SK-N-SH (cell line): ENCODE measurements at regions not wholly inside any gene's neighbourhood (a gene's known extent, or its start where the extent isn't known, plus 50 kb on each side); places are given as distances from the start of the nearest gene placed in this dataset.

Experiments used
- CTCF ChIA-PET: fragments of 300-600, 350-600 bp; formaldehyde crosslinking; extraction: SDS; loops from one replicate; lab custom pipeline; 2021; lab: Yijun Ruan, JAX
- POLR2A ChIA-PET: fragments of 350-600 bp; sonication (Branson Sonifier 250); formaldehyde crosslinking; extraction: SDS; loops from one replicate; lab custom pipeline; 2020; ENCODE audit warnings: antibody characterized with exemption, inconsistent platforms; lab: Yijun Ruan, JAX
- DNase-seq: peaks from one replicate; pipeline ENCODE4 v3.0.0; 2012
- H2AFZ ChIP-seq: fragments of 200-600 bp; sonication (generic); 2 replicates; pipeline ENCODE4 v1.8.1; 2016; ENCODE audit warnings: antibody characterized with exemption, mild to moderate bottlenecking, low read depth
- H3F3A ChIP-seq: fragments of 200-600 bp; sonication (generic); replicated peaks from 2 replicates; pipeline ENCODE3; 2016; ENCODE audit warnings: antibody characterized with exemption, mild to moderate bottlenecking; ENCODE audit not compliant: insufficient read depth
- H3K27ac ChIP-seq, 2 experiments: fragments of 200-500 bp in 1 of 2; fragments of 200-600 bp in 1 of 2; sonication (Bioruptor generic) in 1 of 2; sonication (generic), shearing (Covaris generic) in 1 of 2; 2 replicates each; pipeline versions ENCODE4 v1.5.1 to v1.6.1; 2014 to 2016; ENCODE audit warnings: low read depth in 2 of 2, inconsistent platforms in 1 of 2, low read length in 1 of 2, mild to moderate bottlenecking in 1 of 2, mixed read lengths in 1 of 2
- H3K27me3 ChIP-seq: fragments of 200-600 bp; sonication (generic), shearing (Covaris generic); 2 replicates; pipeline ENCODE4 v1.6.1; 2016; ENCODE audit warnings: mixed run types; ENCODE audit not compliant: insufficient read depth
- H3K36me3 ChIP-seq, 2 experiments: fragments of 200-500 bp in 1 of 2; fragments of 200-600 bp in 1 of 2; sonication (Bioruptor generic) in 1 of 2; sonication (generic) in 1 of 2; replicated peaks in 1 of 2; 2 replicates each; pipeline versions ENCODE3 to v1.5.1; 2014 to 2016; ENCODE audit warnings: low read length in 1 of 2, mild to moderate bottlenecking in 1 of 2; ENCODE audit not compliant: insufficient read depth in 2 of 2, control insufficient read depth in 1 of 2
- H3K4me1 ChIP-seq, 2 experiments: fragments of 200-500 bp in 1 of 2; fragments of 200-600 bp in 1 of 2; sonication (Bioruptor generic) in 1 of 2; sonication (generic), shearing (Covaris generic) in 1 of 2; 2 replicates each; pipeline versions ENCODE4 v1.5.1 to v1.6.1; 2014 to 2016; ENCODE audit warnings: low read depth in 1 of 2, low read length in 1 of 2, mixed run types in 1 of 2; ENCODE audit not compliant: insufficient read depth in 2 of 2, control insufficient read depth in 1 of 2
- H3K4me2 ChIP-seq: fragments of 200-600 bp; sonication (generic), shearing (Covaris generic); 2 replicates; pipeline ENCODE4 v1.6.1; 2017; ENCODE audit warnings: mixed run types
- H3K4me3 ChIP-seq, 2 experiments: fragments of 200-500 bp in 1 of 2; fragments of 200-600 bp in 1 of 2; sonication (Bioruptor generic) in 1 of 2; sonication (generic), shearing (Covaris generic) in 1 of 2; 2 replicates each; pipeline versions ENCODE4 v1.5.1 to v1.8.1; 2014 to 2016; ENCODE audit warnings: low read depth in 2 of 2, inconsistent platforms in 1 of 2, low read length in 1 of 2, mild to moderate bottlenecking in 1 of 2, mixed read lengths in 1 of 2, moderate library complexity in 1 of 2
- H3K79me2 ChIP-seq: fragments of 200-600 bp; sonication (generic); 2 replicates; pipeline ENCODE4 v1.8.1; 2017; ENCODE audit warnings: mild to moderate bottlenecking; ENCODE audit not compliant: insufficient read depth
- H3K9ac ChIP-seq: fragments of 200-600 bp; sonication (generic); 2 replicates; pipeline ENCODE4 v1.6.1; 2017; ENCODE audit warnings: mixed run types
- H3K9me2 ChIP-seq: fragments of 200-600 bp; sonication (generic); 2 replicates; pipeline ENCODE4 v1.6.1; 2017; ENCODE audit warnings: mixed run types
- H3K9me3 ChIP-seq: fragments of 200-600 bp; sonication (generic); 2 replicates; pipeline ENCODE4 v1.6.1; 2017; ENCODE audit warnings: mixed run types, mild to moderate bottlenecking, moderate library complexity
- H4K20me1 ChIP-seq: fragments of 200-600 bp; sonication (generic); 2 replicates; pipeline ENCODE4 v1.6.1; 2017; ENCODE audit warnings: mild to moderate bottlenecking, mixed run types; ENCODE audit not compliant: insufficient read depth
- FOXM1 ChIP-seq: IDR thresholded peaks from 2 replicates; pipeline ENCODE4 v1.4.0; 2012; ENCODE audit warnings: low read depth, mild to moderate bottlenecking
- GABPA ChIP-seq: IDR thresholded peaks from 2 replicates; pipeline ENCODE4 v1.4.0; 2012; ENCODE audit warnings: low read depth, mild to moderate bottlenecking
- GATA2 ChIP-seq: sonication (generic); formaldehyde crosslinking; IDR thresholded peaks from 2 replicates; pipeline ENCODE4 v1.5.0; 2020; ENCODE audit warnings: mild to moderate bottlenecking, missing genetic modification reagents
- MEF2A ChIP-seq: IDR thresholded peaks from 2 replicates; pipeline ENCODE4 v1.4.0; 2012; ENCODE audit warnings: low read depth, borderline replicate concordance
- NFIC ChIP-seq: IDR thresholded peaks from 2 replicates; pipeline ENCODE4 v1.4.0; 2012; ENCODE audit warnings: borderline replicate concordance
- PBX3 ChIP-seq: IDR thresholded peaks from 2 replicates; pipeline ENCODE4; 2012
- RFX5 ChIP-seq: IDR thresholded peaks from 2 replicates; pipeline ENCODE4 v1.6.1; 2012; ENCODE audit warnings: mild to moderate bottlenecking, improper control_type of control experiment, low read length
- RXRA ChIP-seq: IDR thresholded peaks from 2 replicates; pipeline ENCODE4 v1.4.0; 2012; ENCODE audit warnings: low read depth, mild to moderate bottlenecking, borderline replicate concordance
- SMC3 ChIP-seq: IDR thresholded peaks from 2 replicates; pipeline ENCODE4 v1.6.1; 2012; ENCODE audit warnings: low read depth, low read length, improper control_type of control experiment
- TAF1 ChIP-seq: IDR thresholded peaks from 2 replicates; pipeline ENCODE4 v1.6.1; 2012; ENCODE audit warnings: low read depth, mild to moderate bottlenecking, low read length, moderate library complexity, borderline replicate concordance
- TCF12 ChIP-seq: IDR thresholded peaks from 2 replicates; pipeline ENCODE4 v1.4.0; 2012
- USF2 ChIP-seq: fragments of 150-350 bp; IDR thresholded peaks from 2 replicates; pipeline ENCODE4 v1.6.1; 2017; ENCODE audit warnings: antibody characterized with exemption, low read length, low read depth, borderline replicate concordance
- YY1 ChIP-seq: IDR thresholded peaks from 2 replicates; pipeline ENCODE4 v1.4.0; 2012; ENCODE audit warnings: low read depth, mild to moderate bottlenecking
- WGBS: methylation state at CpG from one replicate; pipeline ENCODE4 v1.1.6; 2017; ENCODE audit warnings: low lambda C conversion rate; 5-methylcytosine and 5-hydroxymethylcytosine counted together
- TF ChIP-seq, protein P1 (sequence below): fragments of 200-600 bp; sonication (generic); IDR thresholded peaks from 2 replicates; pipeline ENCODE4 v1.6.1; 2017; ENCODE audit warnings: antibody characterized with exemption, mild to moderate bottlenecking, moderate library complexity
- TF ChIP-seq, protein P2 (sequence below): IDR thresholded peaks from 2 replicates; pipeline ENCODE4 v1.6.1; 2012; ENCODE audit warnings: mild to moderate bottlenecking, low read depth, low read length, moderate library complexity
- TF ChIP-seq, protein P3 (sequence below): IDR thresholded peaks from 2 replicates; pipeline ENCODE4 v1.4.0; 2012; ENCODE audit warnings: low read depth, borderline replicate concordance
- TF ChIP-seq, protein P4 (sequence below): IDR thresholded peaks from 2 replicates; pipeline ENCODE4 v1.4.0; 2012; ENCODE audit warnings: low read depth, borderline replicate concordance

DNA sequence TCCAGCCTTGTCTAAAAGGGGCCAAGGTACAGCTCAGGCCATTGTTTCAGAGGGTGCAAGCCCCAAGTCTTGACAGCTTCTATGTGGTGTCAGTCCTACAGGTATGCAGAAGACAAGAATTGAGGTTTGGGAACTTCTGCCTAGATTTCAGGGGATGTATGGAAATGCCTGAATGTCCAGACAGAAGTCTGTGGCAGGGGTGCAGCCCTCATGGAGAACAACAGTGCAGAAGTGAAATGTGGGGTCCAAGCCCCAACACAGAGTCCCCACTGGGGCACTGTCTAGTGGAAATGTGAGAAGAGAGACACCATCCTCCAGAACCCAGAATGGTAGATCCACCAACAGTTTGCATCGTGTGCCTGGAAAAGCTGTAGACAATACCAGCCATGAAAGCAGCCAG is 400.3 kb upstream of the CAMK1G start (continued):
- no peak for TF ChIP-seq USF2
- no peak for TF ChIP-seq SMC3
- no peak for TF ChIP-seq GATA2 (CRISPR knock-in tag)
- TF ChIP-seq, protein P1, sequence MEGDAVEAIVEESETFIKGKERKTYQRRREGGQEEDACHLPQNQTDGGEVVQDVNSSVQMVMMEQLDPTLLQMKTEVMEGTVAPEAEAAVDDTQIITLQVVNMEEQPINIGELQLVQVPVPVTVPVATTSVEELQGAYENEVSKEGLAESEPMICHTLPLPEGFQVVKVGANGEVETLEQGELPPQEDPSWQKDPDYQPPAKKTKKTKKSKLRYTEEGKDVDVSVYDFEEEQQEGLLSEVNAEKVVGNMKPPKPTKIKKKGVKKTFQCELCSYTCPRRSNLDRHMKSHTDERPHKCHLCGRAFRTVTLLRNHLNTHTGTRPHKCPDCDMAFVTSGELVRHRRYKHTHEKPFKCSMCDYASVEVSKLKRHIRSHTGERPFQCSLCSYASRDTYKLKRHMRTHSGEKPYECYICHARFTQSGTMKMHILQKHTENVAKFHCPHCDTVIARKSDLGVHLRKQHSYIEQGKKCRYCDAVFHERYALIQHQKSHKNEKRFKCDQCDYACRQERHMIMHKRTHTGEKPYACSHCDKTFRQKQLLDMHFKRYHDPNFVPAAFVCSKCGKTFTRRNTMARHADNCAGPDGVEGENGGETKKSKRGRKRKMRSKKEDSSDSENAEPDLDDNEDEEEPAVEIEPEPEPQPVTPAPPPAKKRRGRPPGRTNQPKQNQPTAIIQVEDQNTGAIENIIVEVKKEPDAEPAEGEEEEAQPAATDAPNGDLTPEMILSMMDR: no peak

- Histone ChIP-seq H3K36me3 (no peaks in the 10 kb centered on the region), H3K4me3 (no peak overlapping the region), H3K9me3 (no peaks in the 10 kb centered on the region; the same call in 1 of the 2 replicates), H3K4me2 (no peak overlapping the region), H2AFZ (no peak overlapping the region), H3K4me1 (peaks cover 0 to 5% of the 10 kb centered on the region in 2 experiments; a peak in 2 of 4 replicates), H4K20me1 (no peaks in the 10 kb centered on the region), H3K9ac (no peak overlapping the region), H3K27me3 (no peaks in the 10 kb centered on the region), H3K9me2 (no peaks in the 10 kb centered on the region), H3K27ac (no peak overlapping the region), H3F3A (no peaks in the 10 kb centered on the region), H3K79me2 (no peaks in the 10 kb centered on the region)
- no peak for DNase-seq
- POLR2A ChIA-PET: no interaction called here
- TF ChIP-seq TCF12: no peak
- no peak for TF ChIP-seq GABPA
- no peak for TF ChIP-seq NFIC
- no peak for TF ChIP-seq TAF1
- TF ChIP-seq FOXM1: no peak
- TF ChIP-seq RXRA: no peak
- no peak for TF ChIP-seq PBX3
- TF ChIP-seq, protein P2, sequence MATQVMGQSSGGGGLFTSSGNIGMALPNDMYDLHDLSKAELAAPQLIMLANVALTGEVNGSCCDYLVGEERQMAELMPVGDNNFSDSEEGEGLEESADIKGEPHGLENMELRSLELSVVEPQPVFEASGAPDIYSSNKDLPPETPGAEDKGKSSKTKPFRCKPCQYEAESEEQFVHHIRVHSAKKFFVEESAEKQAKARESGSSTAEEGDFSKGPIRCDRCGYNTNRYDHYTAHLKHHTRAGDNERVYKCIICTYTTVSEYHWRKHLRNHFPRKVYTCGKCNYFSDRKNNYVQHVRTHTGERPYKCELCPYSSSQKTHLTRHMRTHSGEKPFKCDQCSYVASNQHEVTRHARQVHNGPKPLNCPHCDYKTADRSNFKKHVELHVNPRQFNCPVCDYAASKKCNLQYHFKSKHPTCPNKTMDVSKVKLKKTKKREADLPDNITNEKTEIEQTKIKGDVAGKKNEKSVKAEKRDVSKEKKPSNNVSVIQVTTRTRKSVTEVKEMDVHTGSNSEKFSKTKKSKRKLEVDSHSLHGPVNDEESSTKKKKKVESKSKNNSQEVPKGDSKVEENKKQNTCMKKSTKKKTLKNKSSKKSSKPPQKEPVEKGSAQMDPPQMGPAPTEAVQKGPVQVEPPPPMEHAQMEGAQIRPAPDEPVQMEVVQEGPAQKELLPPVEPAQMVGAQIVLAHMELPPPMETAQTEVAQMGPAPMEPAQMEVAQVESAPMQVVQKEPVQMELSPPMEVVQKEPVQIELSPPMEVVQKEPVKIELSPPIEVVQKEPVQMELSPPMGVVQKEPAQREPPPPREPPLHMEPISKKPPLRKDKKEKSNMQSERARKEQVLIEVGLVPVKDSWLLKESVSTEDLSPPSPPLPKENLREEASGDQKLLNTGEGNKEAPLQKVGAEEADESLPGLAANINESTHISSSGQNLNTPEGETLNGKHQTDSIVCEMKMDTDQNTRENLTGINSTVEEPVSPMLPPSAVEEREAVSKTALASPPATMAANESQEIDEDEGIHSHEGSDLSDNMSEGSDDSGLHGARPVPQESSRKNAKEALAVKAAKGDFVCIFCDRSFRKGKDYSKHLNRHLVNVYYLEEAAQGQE: no peak
- no peak for TF ChIP-seq RFX5
- TF ChIP-seq, protein P3, sequence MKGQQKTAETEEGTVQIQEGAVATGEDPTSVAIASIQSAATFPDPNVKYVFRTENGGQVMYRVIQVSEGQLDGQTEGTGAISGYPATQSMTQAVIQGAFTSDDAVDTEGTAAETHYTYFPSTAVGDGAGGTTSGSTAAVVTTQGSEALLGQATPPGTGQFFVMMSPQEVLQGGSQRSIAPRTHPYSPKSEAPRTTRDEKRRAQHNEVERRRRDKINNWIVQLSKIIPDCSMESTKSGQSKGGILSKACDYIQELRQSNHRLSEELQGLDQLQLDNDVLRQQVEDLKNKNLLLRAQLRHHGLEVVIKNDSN: no peak
- TF ChIP-seq MEF2A: no peak
- no peak for TF ChIP-seq YY1
- TF ChIP-seq, protein P4, sequence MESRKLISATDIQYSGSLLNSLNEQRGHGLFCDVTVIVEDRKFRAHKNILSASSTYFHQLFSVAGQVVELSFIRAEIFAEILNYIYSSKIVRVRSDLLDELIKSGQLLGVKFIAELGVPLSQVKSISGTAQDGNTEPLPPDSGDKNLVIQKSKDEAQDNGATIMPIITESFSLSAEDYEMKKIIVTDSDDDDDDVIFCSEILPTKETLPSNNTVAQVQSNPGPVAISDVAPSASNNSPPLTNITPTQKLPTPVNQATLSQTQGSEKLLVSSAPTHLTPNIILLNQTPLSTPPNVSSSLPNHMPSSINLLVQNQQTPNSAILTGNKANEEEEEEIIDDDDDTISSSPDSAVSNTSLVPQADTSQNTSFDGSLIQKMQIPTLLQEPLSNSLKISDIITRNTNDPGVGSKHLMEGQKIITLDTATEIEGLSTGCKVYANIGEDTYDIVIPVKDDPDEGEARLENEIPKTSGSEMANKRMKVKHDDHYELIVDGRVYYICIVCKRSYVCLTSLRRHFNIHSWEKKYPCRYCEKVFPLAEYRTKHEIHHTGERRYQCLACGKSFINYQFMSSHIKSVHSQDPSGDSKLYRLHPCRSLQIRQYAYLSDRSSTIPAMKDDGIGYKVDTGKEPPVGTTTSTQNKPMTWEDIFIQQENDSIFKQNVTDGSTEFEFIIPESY: no peak
- no peak for TF ChIP-seq USF2
- TF ChIP-seq SMC3: no peak
- 65% methylated on average over 3 of the region's 3 CpGs for WGBS
- CTCF ChIA-PET: no interaction called here
Measured at GRCh38 chr1:209187589-209187988, 395.9 kb upstream of the CAMK1G start.
